ENCODE measurements at regions not wholly inside any gene's neighbourhood (a gene's known extent, or its start where the extent isn't known, plus 50 kb on each side); places are given as distances from the start of the nearest gene placed in this dataset.

GRCh38 chr11:69963533-69964246 lies 114.4 kb upstream of the ANO1 start:
- H3K27ac Mint-ChIP-seq, result peak overlapping the region in 1 of 3 experiments; percentile 90; a peak in 2 of 7 replicates
- Histone ChIP-seq H3K56ac (ENCODE audit: insufficient read length, low read depth, low read length) (no peak overlapping the region), H2BK5ac (ENCODE audit: insufficient read length, low read length) (no peak overlapping the region), H2BK15ac (ENCODE audit: low read depth, low read length) (no peak overlapping the region), H3K79me2 (ENCODE audit: insufficient read depth, low read length) (no peaks in the 10 kb centered on the region), H3K18ac (ENCODE audit: insufficient read length, low read depth, low read length) (peak overlapping the region; percentile 65), H3K4me1 (ENCODE audit: insufficient read depth, low read length) (no peaks in the 10 kb centered on the region; the same call in 1 of the 2 replicates), H3K14ac (ENCODE audit: insufficient read depth, low read length) (peak overlapping the region; percentile 82; the same call in 1 of the 2 replicates), H2AK5ac (ENCODE audit: insufficient read length, low read length) (no peak overlapping the region), H3K27ac (ENCODE audit: insufficient read length, low read depth, low read length) (no peak overlapping the region), H3T11ph (ENCODE audit: low read length) (peak overlapping the region; percentile 25), H3K79me1 (ENCODE audit: insufficient read depth, low read depth, low read length, poor library complexity, severe bottlenecking) (no peaks in the 10 kb centered on the region), H3K9ac (ENCODE audit: extremely low read depth, insufficient read length, low read length) (no peak overlapping the region), H2BK20ac (ENCODE audit: low read depth, low read length, poor library complexity, severe bottlenecking) (peak overlapping the region; percentile 33), H4K91ac (ENCODE audit: insufficient read length, low read depth, low read length) (no peak overlapping the region), H3K9me3 (ENCODE audit: control insufficient read depth, low read depth, low read length) (no peaks in the 10 kb centered on the region), H2AFZ (ENCODE audit: low read length) (no peak overlapping the region), H2BK120ac (ENCODE audit: low read depth, low read length, poor library complexity, severe bottlenecking) (no peak overlapping the region), H4K5ac (ENCODE audit: insufficient read length, low read depth, low read length) (no peak overlapping the region), H4K8ac (replicated peaks; ENCODE audit: insufficient read length, low read depth, low read length) (no peak overlapping the region), H4K20me1 (ENCODE audit: control insufficient read depth, insufficient read depth, insufficient read length) (no peaks in the 10 kb centered on the region), H3K4me2 (ENCODE audit: insufficient read depth, insufficient read length, low read length) (no peak overlapping the region), H2BK12ac (ENCODE audit: insufficient read length, low read depth, low read length) (no peak overlapping the region), H3K23me2 (ENCODE audit: insufficient read length, low read depth, low read length, poor library complexity, severe bottlenecking) (no peaks in the 10 kb centered on the region), H3K27me3 (ENCODE audit: insufficient read depth, low read length) (no peaks in the 10 kb centered on the region; the same call in 1 of the 2 replicates), H3K4ac (ENCODE audit: low read depth, low read length) (no peak overlapping the region), H3K23ac (ENCODE audit: insufficient read length, low read depth, low read length) (no peak overlapping the region)
- WGBS (ENCODE audit: extremely low coverage, insufficient read length, low lambda C conversion rate), result no CpG with 5 or more reads among the region's 8 CpGs
- no peak overlapping the region; a peak in 1 of 5 replicates for H3K4me3 Mint-ChIP-seq
- H3K4me1 Mint-ChIP-seq, result peaks cover 35 to 42% of the 10 kb centered on the region in 2 experiments
- no peak for DNase-seq
- peaks cover 0 to 12% of the 10 kb centered on the region in 2 experiments; a peak in 1 of 5 replicates for H3K9me3 Mint-ChIP-seq
- peaks cover 5% of the 10 kb centered on the region; the same call in 1 of the 2 replicates for H3K27me3 Mint-ChIP-seq (ENCODE audit: low read depth)
- TF ChIP-seq CTCF (conservative IDR thresholded peaks at IDR 0.05), result no peak
- H3K36me3 Mint-ChIP-seq (ENCODE audit: insufficient read depth in 1 of 3, low read depth in 3 of 3), result peaks cover 0 to 4% (median 0%) of the 10 kb centered on the region in 3 experiments; a peak in 1 of 7 replicates
